ENCODE measurements at regions not wholly inside any gene's neighbourhood (a gene's known extent, or its start where the extent isn't known, plus 50 kb on each side); places are given as distances from the start of the nearest gene placed in this dataset.

DNA sequence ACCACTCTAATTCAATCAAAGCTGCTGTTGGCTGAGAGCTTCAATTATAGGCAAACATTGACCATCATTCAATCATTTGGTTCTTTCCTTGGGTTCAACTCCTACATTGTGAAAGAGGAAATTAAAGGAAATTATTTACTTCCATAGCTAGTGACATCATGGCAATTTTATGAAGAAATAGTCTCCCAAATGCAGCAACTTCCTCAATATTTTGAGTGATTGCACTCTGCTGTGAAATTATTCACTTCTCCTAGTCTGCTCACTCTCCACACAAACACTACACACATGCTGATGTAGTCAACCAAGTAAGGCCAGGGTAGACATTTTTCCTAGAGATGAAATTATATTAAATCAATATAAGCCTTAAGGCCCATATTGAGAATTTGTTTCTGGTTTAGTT lies 86.7 kb upstream of the NCKAP5 start:
- H3K27ac Mint-ChIP-seq, result no peak overlapping the region
- no peaks in the 10 kb centered on the region for H3K36me3 Mint-ChIP-seq (ENCODE audit: low read depth)
- H3K9me3 Mint-ChIP-seq, result no peaks in the 10 kb centered on the region
- no peaks in the 10 kb centered on the region for H3K27me3 Mint-ChIP-seq
- no peak overlapping the region for H3K4me3 Mint-ChIP-seq
- H3K4me1 Mint-ChIP-seq (ENCODE audit: low read depth), result no peaks in the 10 kb centered on the region

DNA sequence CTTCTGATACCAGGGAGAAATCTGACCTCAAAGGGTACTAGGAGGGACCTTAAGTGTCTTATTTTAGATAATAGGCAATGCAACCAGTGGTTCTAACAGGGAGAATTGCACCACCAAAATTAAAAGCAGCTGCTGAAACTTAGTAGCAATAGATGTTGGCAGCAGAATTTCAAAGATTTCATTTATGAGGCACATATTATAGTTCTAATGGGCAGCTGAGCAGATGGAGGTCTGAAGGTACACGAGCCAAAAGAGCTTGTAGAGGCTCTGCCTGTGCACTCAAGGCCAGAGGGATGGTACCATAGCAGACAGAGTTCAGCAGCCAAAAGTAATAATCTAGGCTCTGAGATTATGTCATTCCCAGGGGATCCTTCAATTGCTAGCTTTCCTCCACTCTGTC lies 87.3 kb upstream of the NCKAP5 start:
- Mint-ChIP-seq H3K9me3 (no peaks in the 10 kb centered on the region), H3K4me3 (no peak overlapping the region), H3K27ac (no peak overlapping the region), H3K27me3 (no peaks in the 10 kb centered on the region), H3K36me3 (ENCODE audit: low read depth) (no peaks in the 10 kb centered on the region), H3K4me1 (ENCODE audit: low read depth) (no peaks in the 10 kb centered on the region)

DNA sequence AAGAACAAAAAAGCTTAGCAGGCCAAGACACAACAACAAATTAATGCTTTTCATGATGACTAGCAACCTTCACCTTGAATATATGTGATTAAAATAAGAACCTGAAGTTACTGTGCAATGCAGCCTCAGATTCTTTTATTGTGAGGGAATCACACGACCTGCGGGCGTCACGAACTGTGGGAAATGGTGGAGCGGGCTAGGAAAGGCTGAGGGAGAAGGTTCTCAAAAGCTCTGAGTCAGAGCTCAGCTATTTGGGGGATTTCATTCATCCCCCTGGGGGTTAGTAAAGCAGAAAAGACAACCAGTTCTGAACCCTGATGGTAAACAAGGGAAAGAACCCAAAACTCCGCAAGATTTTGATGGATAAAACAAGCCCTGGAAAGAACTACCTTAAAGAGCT lies 89.3 kb upstream of the NCKAP5 start:
- H3K4me1 Mint-ChIP-seq (ENCODE audit: low read depth), result no peaks in the 10 kb centered on the region
- H3K9me3 Mint-ChIP-seq, result no peaks in the 10 kb centered on the region
- H3K27me3 Mint-ChIP-seq, result no peaks in the 10 kb centered on the region
- H3K4me3 Mint-ChIP-seq, result no peak overlapping the region
- H3K27ac Mint-ChIP-seq, result no peak overlapping the region
- H3K36me3 Mint-ChIP-seq (ENCODE audit: low read depth), result no peaks in the 10 kb centered on the region

DNA sequence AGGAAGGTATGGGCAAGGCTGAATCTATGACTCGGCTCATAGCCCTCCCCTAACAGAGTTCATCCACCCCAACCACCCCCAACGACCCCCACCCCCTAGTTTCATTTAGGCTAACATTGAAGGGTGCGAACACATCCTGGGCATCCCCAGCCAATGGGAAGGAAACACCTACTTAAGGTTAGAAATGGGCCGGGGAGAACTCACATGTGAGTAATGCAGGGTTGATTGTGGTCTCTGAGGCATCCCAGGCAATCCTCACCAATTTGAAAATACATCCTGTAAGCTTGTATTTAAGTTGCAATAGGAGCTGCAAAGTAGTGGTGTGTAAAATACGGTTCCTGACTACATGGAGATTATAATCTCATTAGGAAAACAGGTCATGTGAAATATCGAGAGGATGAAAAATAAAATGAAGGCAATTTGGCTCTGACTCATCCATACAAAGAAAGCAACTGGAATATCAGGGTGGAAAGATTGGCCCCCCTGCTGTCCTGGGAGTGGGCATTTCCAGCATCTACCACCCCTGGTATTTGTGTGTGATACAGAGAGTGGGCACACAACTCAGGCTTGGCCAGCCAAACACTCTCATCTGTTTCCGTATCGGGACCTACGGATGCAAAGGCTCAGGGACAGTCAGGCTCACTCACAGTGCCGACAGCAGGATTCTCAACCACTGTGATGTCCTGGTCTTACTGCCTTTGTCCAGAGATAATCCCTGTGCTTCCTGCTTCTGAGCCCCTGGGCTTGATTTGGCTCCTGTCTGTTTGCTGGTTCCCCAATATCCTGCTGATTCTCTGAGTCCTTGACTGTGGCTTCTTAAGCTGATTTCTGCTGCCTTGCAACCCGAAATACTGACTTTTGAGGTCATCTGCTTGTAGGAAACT lies 90.0 kb upstream of the NCKAP5 start:
- Mint-ChIP-seq H3K27ac (no peak overlapping the region), H3K4me1 (ENCODE audit: low read depth) (no peaks in the 10 kb centered on the region), H3K9me3 (no peaks in the 10 kb centered on the region), H3K27me3 (no peaks in the 10 kb centered on the region), H3K36me3 (ENCODE audit: low read depth) (no peaks in the 10 kb centered on the region), H3K4me3 (no peak overlapping the region)

DNA sequence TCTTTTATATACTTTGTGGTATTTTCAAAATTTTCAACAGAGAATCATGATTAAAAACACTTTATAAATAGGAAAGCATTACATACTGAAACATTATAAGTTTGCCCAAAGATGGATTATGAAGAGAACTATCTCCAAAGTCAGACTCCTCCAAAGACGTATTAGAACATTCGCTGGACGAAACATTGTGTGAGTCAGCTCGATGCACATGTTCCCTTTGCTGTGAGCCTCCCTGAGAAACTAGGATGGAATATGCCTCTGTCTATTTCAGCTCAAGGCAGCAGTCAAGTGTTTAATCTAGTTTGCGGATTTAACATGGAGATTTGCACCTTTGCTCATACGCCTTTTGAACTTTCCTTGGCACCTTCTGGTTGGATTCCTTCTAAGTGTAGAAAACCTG lies 92.2 kb upstream of the NCKAP5 start:
- Mint-ChIP-seq H3K36me3 (ENCODE audit: low read depth) (no peaks in the 10 kb centered on the region), H3K4me3 (no peak overlapping the region)

DNA sequence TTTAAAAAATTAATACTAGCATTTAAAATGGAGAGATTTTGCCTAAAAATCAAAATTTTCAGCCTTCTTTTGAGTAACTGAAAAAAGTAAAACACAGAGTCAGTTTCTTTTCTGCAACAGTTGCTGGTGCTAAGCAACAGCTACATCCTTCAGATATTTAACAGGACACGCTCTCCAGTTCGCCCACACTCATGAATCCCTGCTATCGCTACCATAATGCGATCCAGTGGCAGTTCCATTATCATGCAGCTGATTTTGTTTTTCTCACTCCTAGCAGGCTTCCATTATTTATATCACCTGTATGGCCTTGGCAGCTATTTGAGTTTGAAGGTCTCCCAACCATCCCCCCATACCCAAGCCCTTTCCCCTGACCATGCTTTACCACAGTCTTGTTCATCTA lies 93.1 kb upstream of the NCKAP5 start:
- H3K9me3 Mint-ChIP-seq, result no peaks in the 10 kb centered on the region

More for the DNA sequence above, 92.2 kb upstream of the NCKAP5 start:
- Mint-ChIP-seq H3K27me3 (no peaks in the 10 kb centered on the region), H3K4me1 (ENCODE audit: low read depth) (no peaks in the 10 kb centered on the region), H3K27ac (no peak overlapping the region), H3K9me3 (no peaks in the 10 kb centered on the region)

DNA sequence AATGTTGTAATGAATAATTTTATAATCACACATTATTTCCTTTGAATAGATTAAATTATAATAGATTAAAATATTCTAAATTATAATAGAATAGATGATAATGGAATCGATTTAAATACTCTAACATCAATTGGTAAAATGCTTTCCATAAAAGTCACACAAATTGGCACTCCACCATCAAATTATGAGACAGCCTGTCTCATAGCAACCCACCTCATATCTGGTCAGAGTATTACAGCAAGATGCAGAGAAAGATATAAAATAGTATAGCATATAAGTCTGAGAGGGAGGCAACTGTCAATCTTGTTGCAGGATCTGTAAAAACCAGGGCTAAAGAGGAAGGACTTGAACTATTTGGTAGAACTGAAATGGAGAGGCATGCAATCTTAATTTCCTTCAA lies 98.4 kb upstream of the NCKAP5 start:
- peaks cover 8% of the 10 kb centered on the region for H3K9me3 Mint-ChIP-seq
- H3K27me3 Mint-ChIP-seq, result no peaks in the 10 kb centered on the region
- no peak overlapping the region for H3K27ac Mint-ChIP-seq
- H3K4me1 Mint-ChIP-seq (ENCODE audit: low read depth), result no peaks in the 10 kb centered on the region
- no peaks in the 10 kb centered on the region for H3K36me3 Mint-ChIP-seq (ENCODE audit: low read depth)
- no peak overlapping the region for H3K4me3 Mint-ChIP-seq

More for the DNA sequence above, 93.1 kb upstream of the NCKAP5 start:
- Mint-ChIP-seq H3K4me3 (no peak overlapping the region), H3K27me3 (no peaks in the 10 kb centered on the region), H3K4me1 (ENCODE audit: low read depth) (no peaks in the 10 kb centered on the region), H3K36me3 (ENCODE audit: low read depth) (no peaks in the 10 kb centered on the region), H3K27ac (no peak overlapping the region)

DNA sequence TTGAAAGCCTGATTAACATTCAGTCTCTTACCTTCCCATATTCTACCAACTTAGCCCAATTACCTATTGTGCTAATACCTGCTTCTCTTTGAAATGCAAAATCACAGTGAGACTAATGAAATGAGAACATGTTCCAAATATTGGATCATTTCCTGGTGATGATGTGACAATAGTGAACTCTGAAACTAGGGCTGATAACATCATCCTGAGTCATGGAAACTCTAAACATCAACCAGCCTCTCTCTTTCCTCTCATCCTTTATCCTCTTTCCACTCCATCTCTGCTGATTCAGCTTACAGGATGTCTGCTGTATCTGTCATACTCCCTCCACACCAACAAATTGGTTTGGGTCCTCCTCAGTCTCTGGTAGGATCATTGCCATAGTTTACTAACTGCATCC lies 98.8 kb upstream of the NCKAP5 start:
- H3K27ac Mint-ChIP-seq, result no peak overlapping the region
- peaks cover 8% of the 10 kb centered on the region for H3K9me3 Mint-ChIP-seq
- no peaks in the 10 kb centered on the region for H3K36me3 Mint-ChIP-seq (ENCODE audit: low read depth)
- H3K4me3 Mint-ChIP-seq, result no peak overlapping the region
- H3K4me1 Mint-ChIP-seq (ENCODE audit: low read depth), result no peaks in the 10 kb centered on the region
- no peaks in the 10 kb centered on the region for H3K27me3 Mint-ChIP-seq

DNA sequence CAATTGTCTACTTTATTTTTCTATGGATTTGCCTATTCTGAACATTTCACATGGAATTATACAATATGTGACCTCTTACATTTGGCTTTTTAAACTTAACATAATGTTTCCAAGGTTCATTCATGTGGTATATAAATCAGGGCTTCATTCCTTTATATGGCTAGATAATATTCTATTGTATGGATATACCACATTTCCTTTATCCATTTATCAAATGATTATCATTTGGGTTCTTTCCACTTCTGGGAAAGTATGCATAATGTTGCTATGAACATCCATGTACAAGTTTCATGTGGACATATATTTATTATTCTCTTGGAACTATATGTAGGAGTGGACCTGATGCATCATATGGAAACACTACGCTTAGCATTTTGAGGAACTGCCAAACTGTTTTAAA lies 99.7 kb upstream of the NCKAP5 start:
- Mint-ChIP-seq H3K27ac (no peak overlapping the region), H3K36me3 (ENCODE audit: low read depth) (no peaks in the 10 kb centered on the region), H3K9me3 (peaks cover 8% of the 10 kb centered on the region), H3K4me1 (ENCODE audit: low read depth) (no peaks in the 10 kb centered on the region), H3K4me3 (no peak overlapping the region), H3K27me3 (no peaks in the 10 kb centered on the region)

DNA sequence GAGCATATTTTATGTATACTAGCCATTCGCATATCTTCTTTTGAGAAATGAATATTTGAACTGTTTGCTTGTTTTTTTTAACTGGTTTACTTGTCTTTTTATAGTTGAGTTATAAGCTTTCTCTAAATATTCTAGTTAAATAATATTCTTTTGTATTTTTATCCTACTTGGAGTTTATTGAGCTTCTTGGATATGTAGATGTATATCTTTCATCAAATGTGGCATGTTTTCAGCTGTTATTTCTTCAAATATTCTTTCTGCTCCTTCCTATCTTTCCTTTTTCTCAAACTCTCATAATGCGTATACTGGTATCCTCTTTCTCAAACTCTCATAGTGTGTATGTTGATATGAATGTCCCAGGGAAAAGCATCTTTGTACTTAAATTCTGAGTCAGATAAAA lies 100.3 kb upstream of the NCKAP5 start:
- Mint-ChIP-seq H3K27ac (no peak overlapping the region), H3K4me3 (no peak overlapping the region)

DNA sequence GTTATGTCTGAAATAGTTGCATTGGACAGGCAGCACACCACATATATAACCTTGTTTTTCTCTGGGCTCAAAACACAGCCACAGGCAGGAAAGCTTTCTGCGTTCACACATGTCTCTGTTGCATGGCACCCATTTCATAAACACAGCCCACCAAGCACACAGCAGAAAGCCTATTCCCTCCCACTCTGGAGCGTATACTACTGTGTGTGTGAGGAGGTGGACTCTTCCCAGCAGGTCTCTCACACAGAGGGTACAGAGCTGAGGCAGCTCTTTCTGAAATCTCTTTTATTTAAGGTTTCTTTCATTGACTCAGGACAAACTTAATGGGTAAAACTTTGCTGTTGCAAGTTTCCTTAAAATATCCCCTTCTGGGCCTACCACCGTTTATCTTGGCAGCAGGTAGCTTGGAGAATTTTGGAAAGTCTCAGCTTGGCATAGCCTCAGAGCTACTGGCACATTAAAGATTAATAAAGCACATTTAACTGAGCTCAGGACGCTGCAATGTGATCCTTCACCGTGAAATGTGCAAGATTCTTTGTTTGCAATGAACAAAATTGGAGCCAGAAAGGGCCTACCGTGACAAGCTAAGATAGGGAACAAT lies 105.1 kb upstream of the NCKAP5 start:
- Mint-ChIP-seq H3K4me1 (ENCODE audit: low read depth) (no peaks in the 10 kb centered on the region), H3K9me3 (peaks cover 4% of the 10 kb centered on the region), H3K36me3 (ENCODE audit: low read depth) (no peaks in the 10 kb centered on the region), H3K27me3 (peaks cover 11% of the 10 kb centered on the region), H3K27ac (no peak overlapping the region), H3K4me3 (no peak overlapping the region)

More for the DNA sequence above, 100.3 kb upstream of the NCKAP5 start:
- Mint-ChIP-seq H3K4me1 (ENCODE audit: low read depth) (no peaks in the 10 kb centered on the region), H3K9me3 (peaks cover 8% of the 10 kb centered on the region), H3K27me3 (no peaks in the 10 kb centered on the region), H3K36me3 (ENCODE audit: low read depth) (no peaks in the 10 kb centered on the region)

DNA sequence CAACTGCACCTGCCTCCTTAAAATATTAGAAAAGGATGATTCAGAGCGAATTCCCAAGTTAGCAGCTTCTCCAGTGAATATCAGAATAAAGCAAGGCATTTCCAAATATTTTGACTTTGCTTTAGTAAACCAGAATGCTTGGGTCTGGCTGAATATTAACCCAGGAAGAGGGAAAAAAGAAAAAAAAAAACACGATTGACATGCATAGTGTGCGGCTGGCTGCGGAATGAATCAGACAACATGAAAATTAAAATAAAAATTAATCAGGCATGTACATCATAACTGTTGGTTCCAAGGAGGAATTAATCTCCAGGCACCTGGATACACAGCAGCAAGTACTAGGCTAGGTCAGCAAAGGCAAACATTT lies 105.8 kb upstream of the NCKAP5 start:
- no peaks in the 10 kb centered on the region for H3K36me3 Mint-ChIP-seq (ENCODE audit: low read depth)
- peaks cover 4% of the 10 kb centered on the region for H3K9me3 Mint-ChIP-seq
- peaks cover 11% of the 10 kb centered on the region for H3K27me3 Mint-ChIP-seq
- H3K27ac Mint-ChIP-seq, result no peak overlapping the region
- H3K4me3 Mint-ChIP-seq, result no peak overlapping the region
- no peaks in the 10 kb centered on the region for H3K4me1 Mint-ChIP-seq (ENCODE audit: low read depth)

DNA sequence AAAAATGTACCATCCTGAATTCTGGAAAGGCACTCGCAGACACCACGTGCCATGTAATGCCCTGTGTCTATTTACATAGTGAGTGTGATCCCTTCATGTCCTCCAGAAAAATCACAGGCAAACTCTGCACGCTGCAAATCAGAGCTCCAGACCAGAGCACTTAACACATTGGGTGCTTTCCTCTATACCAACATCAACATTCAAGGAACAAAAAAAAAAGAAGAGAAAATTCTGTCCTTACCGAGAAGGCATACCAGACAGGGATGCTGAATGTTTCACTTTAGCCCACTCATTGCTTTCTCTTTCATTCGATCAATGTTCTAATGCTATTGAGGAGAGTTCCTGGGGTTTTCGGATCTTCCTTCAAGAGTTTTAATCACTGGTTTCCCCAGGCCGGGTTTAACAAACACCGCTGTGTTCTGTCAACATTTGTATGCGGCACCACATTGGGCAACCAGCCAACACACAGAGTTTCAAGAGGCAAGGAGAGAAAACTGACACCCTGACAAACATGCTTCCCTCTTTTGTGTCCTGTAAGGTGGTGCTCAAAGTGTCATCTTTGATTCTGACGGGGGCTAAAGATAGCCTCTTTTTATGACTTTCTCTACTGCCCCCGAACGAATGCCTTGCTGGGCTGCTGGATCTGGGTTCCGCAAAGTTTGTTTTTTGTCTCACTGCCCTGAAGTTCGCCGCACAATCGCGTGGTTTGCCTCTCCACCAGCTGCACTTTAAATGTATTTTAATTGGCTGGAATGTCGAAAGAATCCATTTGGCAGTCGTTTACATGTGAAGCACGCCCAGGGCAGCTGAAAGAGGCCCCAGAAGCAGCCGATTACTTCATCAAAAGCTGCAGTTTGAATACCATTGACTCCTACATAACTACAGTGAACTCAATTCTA lies 106.4 kb upstream of the NCKAP5 start:
- peaks cover 2% of the 10 kb centered on the region for H3K9me3 Mint-ChIP-seq

DNA sequence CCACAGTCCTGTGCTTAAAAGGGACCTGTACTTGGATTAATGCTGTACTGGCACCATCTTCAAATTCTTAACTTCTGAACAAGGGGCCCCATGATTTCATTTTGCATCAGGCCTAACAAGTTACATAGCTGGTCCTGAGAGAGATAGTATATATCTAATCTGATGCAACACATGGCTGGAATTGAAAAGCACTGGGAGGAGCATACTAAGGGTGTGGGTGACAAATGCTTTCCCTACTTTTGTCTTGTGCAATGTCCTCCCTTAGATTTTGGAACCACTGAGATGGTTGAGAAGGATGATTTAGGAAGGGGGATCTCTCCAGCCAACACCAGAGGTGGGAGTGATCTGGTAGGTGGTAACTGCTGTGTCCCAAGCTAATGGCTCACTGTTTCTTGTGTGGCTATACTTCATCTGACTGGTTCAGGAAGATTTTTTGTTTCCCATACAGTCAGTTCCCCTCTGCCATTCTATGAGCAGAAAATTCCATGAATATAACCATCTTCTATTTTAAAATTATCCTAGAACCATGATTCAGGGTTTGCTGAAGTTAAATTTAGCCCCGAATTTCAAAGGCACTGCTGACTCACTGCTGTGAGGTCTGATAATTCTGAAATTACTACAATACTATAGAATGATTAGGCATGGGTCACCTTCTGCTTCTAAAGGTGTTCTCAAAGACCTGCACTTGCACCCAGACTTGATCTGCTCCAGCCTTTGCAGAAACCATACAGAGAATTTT lies 108.3 kb upstream of the NCKAP5 start:
- no peak overlapping the region for H3K4me3 Mint-ChIP-seq

More for the DNA sequence above, 106.4 kb upstream of the NCKAP5 start:
- H3K27ac Mint-ChIP-seq, result no peak overlapping the region
- H3K4me1 Mint-ChIP-seq (ENCODE audit: low read depth), result no peaks in the 10 kb centered on the region
- no peak overlapping the region for H3K4me3 Mint-ChIP-seq
- H3K27me3 Mint-ChIP-seq, result peaks cover 11% of the 10 kb centered on the region
- no peaks in the 10 kb centered on the region for H3K36me3 Mint-ChIP-seq (ENCODE audit: low read depth)

More for the DNA sequence above, 108.3 kb upstream of the NCKAP5 start:
- H3K9me3 Mint-ChIP-seq, result no peaks in the 10 kb centered on the region
- peaks cover 11% of the 10 kb centered on the region for H3K27me3 Mint-ChIP-seq
- no peak overlapping the region for H3K27ac Mint-ChIP-seq
- no peaks in the 10 kb centered on the region for H3K4me1 Mint-ChIP-seq (ENCODE audit: low read depth)
- H3K36me3 Mint-ChIP-seq (ENCODE audit: low read depth), result no peaks in the 10 kb centered on the region
